HEK293 (cell line): ENCODE measurements at regions not wholly inside any gene's neighbourhood (a gene's known extent, or its start where the extent isn't known, plus 50 kb on each side); places are given as distances from the start of the nearest gene placed in this dataset.

ENCODE experiments used
- CTCF ChIA-PET: fragments of 350-600 bp; formaldehyde crosslinking; extraction: SDS; loops from one replicate; lab custom pipeline; 2021; ENCODE audit warnings: antibody characterized with exemption; lab: Yijun Ruan, JAX
- POLR2A ChIA-PET: fragments of 300-600 bp; formaldehyde crosslinking; extraction: SDS; loops from one replicate; lab custom pipeline; 2020; ENCODE audit warnings: antibody characterized with exemption, inconsistent platforms; lab: Yijun Ruan, JAX
- H3K27ac ChIP-seq: fragments of 200-500 bp; sonication (Bioruptor generic); 2 replicates; pipeline ENCODE4 v1.5.1; 2014; ENCODE audit warnings: low read depth, low read length, control low read depth, inconsistent platforms; ENCODE audit errors: extremely low read depth
- H3K36me3 ChIP-seq, 2 experiments: fragments of 200-500 bp in 1 of 2; sonication (Bioruptor generic) in 1 of 2; 1 replicate in 1 of 2; 2 replicates in 1 of 2; pipeline ENCODE4 v1.5.1; 2014 to 2017; ENCODE audit warnings: inconsistent platforms in 2 of 2, low read length in 2 of 2; ENCODE audit not compliant: control insufficient read depth in 2 of 2, insufficient read depth in 1 of 2
- H3K4me1 ChIP-seq: fragments of 200-500 bp; sonication (Bioruptor generic); 2 replicates; pipeline ENCODE4 v1.5.1; 2014; ENCODE audit warnings: mild to moderate bottlenecking, low read length, inconsistent platforms; ENCODE audit not compliant: control insufficient read depth, insufficient read depth
- H3K4me3 ChIP-seq: 2 replicates; pipeline ENCODE4 v1.5.1; 2011; ENCODE audit warnings: low read depth, mild to moderate bottlenecking, control low read depth, low read length, moderate library complexity
- H3K9me3 ChIP-seq: fragments of 200-500 bp; sonication (Bioruptor generic); 2 replicates; pipeline ENCODE4 v1.5.1; 2014; ENCODE audit warnings: low read depth, low read length, inconsistent platforms; ENCODE audit not compliant: control insufficient read depth, insufficient read depth
- BCL11B ChIP-seq: fragments of 450-650 bp; formaldehyde crosslinking; IDR thresholded peaks from 2 replicates; pipeline ENCODE4 v1.5.1; 2016; ENCODE audit warnings: low read depth, missing biosample characterization, missing genetic modification characterization
- ZBTB48 ChIP-seq: fragments of 450-650 bp; formaldehyde crosslinking; IDR thresholded peaks from 2 replicates; pipeline ENCODE4 v1.5.1; 2016; ENCODE audit warnings: missing biosample characterization, missing genetic modification characterization
- ZBTB8A ChIP-seq: fragments of 450-650 bp; formaldehyde crosslinking; IDR thresholded peaks from 2 replicates; pipeline ENCODE4 v1.5.1; 2016; ENCODE audit warnings: missing biosample characterization, missing genetic modification characterization
- ZNF133 ChIP-seq: fragments of 450-650 bp; formaldehyde crosslinking; IDR thresholded peaks from 2 replicates; pipeline ENCODE4 v1.5.1; 2016; ENCODE audit warnings: missing biosample characterization, missing genetic modification characterization
- ZNF174 ChIP-seq: fragments of 450-650 bp; formaldehyde crosslinking; IDR thresholded peaks from 2 replicates; pipeline ENCODE4 v1.5.0; 2017; ENCODE audit warnings: missing biosample characterization, mild to moderate bottlenecking, missing genetic modification characterization
- ZNF202 ChIP-seq: fragments of 450-650 bp; formaldehyde crosslinking; IDR thresholded peaks from 2 replicates; pipeline ENCODE4 v1.5.1; 2016; ENCODE audit warnings: missing biosample characterization, missing genetic modification characterization, borderline replicate concordance
- ZNF248 ChIP-seq: fragments of 450-650 bp; formaldehyde crosslinking; IDR thresholded peaks from 2 replicates; pipeline ENCODE4 v1.5.1; 2017; ENCODE audit warnings: missing biosample characterization, missing genetic modification characterization
- ZNF324 ChIP-seq: fragments of 450-650 bp; formaldehyde crosslinking; IDR thresholded peaks from 2 replicates; pipeline ENCODE4 v1.5.1; 2016; ENCODE audit warnings: missing biosample characterization, missing genetic modification characterization
- ZNF391 ChIP-seq: fragments of 450-650 bp; formaldehyde crosslinking; IDR thresholded peaks from 2 replicates; pipeline ENCODE4 v1.5.1; 2016; ENCODE audit warnings: low read depth, missing biosample characterization, missing genetic modification characterization, borderline replicate concordance
- ZNF394 ChIP-seq: fragments of 450-650 bp; formaldehyde crosslinking; IDR thresholded peaks from 2 replicates; pipeline ENCODE4 v1.5.1; 2016; ENCODE audit warnings: missing biosample characterization, missing genetic modification characterization, mild to moderate bottlenecking, moderate library complexity, borderline replicate concordance
- ZNF501 ChIP-seq: fragments of 450-650 bp; formaldehyde crosslinking; IDR thresholded peaks from 2 replicates; pipeline ENCODE4 v1.5.1; 2016; ENCODE audit warnings: missing biosample characterization, missing genetic modification characterization
- ZNF664 ChIP-seq: fragments of 450-650 bp; formaldehyde crosslinking; IDR thresholded peaks from 2 replicates; pipeline ENCODE4 v1.5.1; 2016; ENCODE audit warnings: missing biosample characterization, missing genetic modification characterization
- ZNF747 ChIP-seq: fragments of 450-650 bp; formaldehyde crosslinking; IDR thresholded peaks from 2 replicates; pipeline ENCODE4 v1.5.1; 2016; ENCODE audit warnings: missing biosample characterization, missing genetic modification characterization
- TF ChIP-seq, protein P1 (sequence below): fragments of 450-650 bp; formaldehyde crosslinking; IDR thresholded peaks from 2 replicates; pipeline ENCODE4 v1.5.1; 2016; ENCODE audit warnings: missing biosample characterization, missing genetic modification characterization
- TF ChIP-seq, protein P2 (sequence below): fragments of 450-650 bp; formaldehyde crosslinking; IDR thresholded peaks from 2 replicates; pipeline ENCODE4 v1.5.1; 2017; ENCODE audit warnings: missing biosample characterization, missing genetic modification characterization
- TF ChIP-seq, protein P3 (sequence below): fragments of 450-650 bp; formaldehyde crosslinking; conservative IDR thresholded peaks from 2 replicates; pipeline ENCODE4 v1.5.1; 2016; ENCODE audit warnings: low read depth, missing biosample characterization, missing genetic modification characterization
- TF ChIP-seq, protein P4 (sequence below): fragments of 450-650 bp; formaldehyde crosslinking; IDR thresholded peaks from 2 replicates; pipeline ENCODE4 v1.5.1; 2016; ENCODE audit warnings: missing biosample characterization, missing genetic modification characterization
- TF ChIP-seq, protein P5 (sequence below): fragments of 450-650 bp; formaldehyde crosslinking; IDR thresholded peaks from 2 replicates; pipeline ENCODE4 v1.5.1; 2016; ENCODE audit warnings: missing biosample characterization, missing genetic modification characterization, borderline replicate concordance

DNA sequence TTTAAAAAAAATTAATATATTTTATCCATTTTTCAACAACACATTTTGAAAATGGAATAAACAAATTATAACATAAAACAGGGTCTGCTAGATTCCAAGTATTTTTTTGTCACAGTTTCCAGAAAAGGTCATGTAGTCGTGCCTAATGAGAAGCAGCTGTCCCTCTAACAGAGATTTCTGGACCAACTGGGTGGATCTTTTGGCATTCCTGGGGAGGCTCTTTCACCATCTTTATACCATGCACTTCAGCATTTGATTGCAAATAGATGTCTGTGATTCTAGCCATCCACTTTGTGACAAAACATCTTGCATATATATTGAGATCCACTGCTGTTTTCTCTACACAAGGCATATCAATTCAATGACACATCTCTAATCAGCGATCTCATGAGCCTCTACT lies 210.7 kb upstream of the LDB2 start:
- Histone ChIP-seq H3K9me3 (no peaks in the 10 kb centered on the region), H3K36me3 (no peaks in the 10 kb centered on the region), H3K4me1 (no peaks in the 10 kb centered on the region), H3K27ac (no peak overlapping the region), H3K4me3 (no peak overlapping the region)
- POLR2A ChIA-PET: no interaction called here
- TF ChIP-seq ZNF394 (tag by site-specific recombination) (no peak), BCL11B (tag by site-specific recombination) (no peak), ZBTB48 (tag by site-specific recombination) (no peak), ZNF747 (no peak)
- CTCF ChIA-PET: no interaction called here

DNA sequence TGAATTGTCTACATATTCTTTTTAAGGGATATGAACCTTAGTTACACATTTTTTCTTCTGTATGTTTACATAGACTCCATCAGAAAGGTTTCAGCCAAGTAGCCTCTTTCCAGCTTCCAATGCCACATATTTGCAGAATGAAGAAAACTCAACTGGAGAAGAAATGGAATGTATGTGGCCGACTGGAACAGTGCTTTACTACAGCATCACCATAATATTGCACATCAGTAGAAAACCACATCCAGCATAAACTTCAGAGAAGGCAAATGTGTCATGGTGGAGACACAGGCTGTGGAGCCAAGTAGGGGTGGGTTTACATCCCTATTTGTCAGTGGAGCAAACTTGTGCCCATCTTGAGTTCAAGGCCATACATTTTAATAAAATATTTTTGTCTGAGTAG lies 204.8 kb upstream of the LDB2 start:
- Histone ChIP-seq H3K27ac (no peak overlapping the region), H3K4me3 (no peak overlapping the region), H3K9me3 (no peaks in the 10 kb centered on the region), H3K36me3 (no peaks in the 10 kb centered on the region), H3K4me1 (no peaks in the 10 kb centered on the region)
- ChIA-PET CTCF (no interaction called here), POLR2A (no interaction called here)
- TF ChIP-seq, protein P1, sequence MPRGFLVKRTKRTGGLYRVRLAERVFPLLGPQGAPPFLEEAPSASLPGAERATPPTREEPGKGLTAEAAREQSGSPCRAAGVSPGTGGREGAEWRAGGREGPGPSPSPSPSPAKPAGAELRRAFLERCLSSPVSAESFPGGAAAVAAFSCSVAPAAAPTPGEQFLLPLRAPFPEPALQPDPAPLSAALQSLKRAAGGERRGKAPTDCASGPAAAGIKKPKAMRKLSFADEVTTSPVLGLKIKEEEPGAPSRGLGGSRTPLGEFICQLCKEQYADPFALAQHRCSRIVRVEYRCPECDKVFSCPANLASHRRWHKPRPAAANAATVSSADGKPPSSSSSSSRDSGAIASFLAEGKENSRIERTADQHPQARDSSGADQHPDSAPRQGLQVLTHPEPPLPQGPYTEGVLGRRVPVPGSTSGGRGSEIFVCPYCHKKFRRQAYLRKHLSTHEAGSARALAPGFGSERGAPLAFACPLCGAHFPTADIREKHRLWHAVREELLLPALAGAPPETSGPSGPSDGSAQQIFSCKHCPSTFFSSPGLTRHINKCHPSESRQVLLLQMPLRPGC (tag by site-specific recombination): no peak
- TF ChIP-seq ZNF324 (no peak), ZBTB8A (tag by site-specific recombination) (no peak), ZNF501 (tag by site-specific recombination) (no peak), ZNF391 (no peak), ZNF202 (tag by site-specific recombination) (no peak)

DNA sequence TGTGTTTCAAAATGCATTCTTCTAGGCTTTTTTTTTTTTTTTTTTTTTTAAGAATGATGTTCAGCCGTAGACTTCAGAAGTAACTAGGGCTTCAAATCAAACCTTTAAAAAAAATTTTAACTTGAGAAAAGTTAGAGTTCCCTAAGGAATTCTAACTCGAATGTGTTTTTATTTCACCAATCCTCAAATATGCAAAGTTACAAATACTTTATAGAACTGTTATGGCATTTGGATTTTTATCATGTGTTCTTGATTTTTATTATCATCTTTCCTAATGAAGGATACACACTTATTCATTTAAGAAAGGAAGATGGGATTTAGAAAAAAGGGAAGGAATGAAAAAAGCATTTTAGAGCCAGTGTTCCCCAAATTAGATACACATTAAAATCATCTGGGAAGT lies 200.6 kb upstream of the LDB2 start:
- Histone ChIP-seq H3K9me3 (no peaks in the 10 kb centered on the region), H3K27ac (no peak overlapping the region), H3K4me3 (no peak overlapping the region), H3K36me3 (no peaks in the 10 kb centered on the region), H3K4me1 (no peaks in the 10 kb centered on the region)
- POLR2A ChIA-PET: no interaction called here
- CTCF ChIA-PET: no interaction called here
- TF ChIP-seq ZNF248 (no peak), ZNF174 (tag by site-specific recombination) (no peak), ZNF664 (tag by site-specific recombination) (no peak), ZNF133 (tag by site-specific recombination) (no peak)
- TF ChIP-seq, protein P2, sequence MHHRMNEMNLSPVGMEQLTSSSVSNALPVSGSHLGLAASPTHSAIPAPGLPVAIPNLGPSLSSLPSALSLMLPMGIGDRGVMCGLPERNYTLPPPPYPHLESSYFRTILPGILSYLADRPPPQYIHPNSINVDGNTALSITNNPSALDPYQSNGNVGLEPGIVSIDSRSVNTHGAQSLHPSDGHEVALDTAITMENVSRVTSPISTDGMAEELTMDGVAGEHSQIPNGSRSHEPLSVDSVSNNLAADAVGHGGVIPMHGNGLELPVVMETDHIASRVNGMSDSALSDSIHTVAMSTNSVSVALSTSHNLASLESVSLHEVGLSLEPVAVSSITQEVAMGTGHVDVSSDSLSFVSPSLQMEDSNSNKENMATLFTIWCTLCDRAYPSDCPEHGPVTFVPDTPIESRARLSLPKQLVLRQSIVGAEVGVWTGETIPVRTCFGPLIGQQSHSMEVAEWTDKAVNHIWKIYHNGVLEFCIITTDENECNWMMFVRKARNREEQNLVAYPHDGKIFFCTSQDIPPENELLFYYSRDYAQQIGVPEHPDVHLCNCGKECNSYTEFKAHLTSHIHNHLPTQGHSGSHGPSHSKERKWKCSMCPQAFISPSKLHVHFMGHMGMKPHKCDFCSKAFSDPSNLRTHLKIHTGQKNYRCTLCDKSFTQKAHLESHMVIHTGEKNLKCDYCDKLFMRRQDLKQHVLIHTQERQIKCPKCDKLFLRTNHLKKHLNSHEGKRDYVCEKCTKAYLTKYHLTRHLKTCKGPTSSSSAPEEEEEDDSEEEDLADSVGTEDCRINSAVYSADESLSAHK (tag by site-specific recombination): no peak
- TF ChIP-seq, protein P3, sequence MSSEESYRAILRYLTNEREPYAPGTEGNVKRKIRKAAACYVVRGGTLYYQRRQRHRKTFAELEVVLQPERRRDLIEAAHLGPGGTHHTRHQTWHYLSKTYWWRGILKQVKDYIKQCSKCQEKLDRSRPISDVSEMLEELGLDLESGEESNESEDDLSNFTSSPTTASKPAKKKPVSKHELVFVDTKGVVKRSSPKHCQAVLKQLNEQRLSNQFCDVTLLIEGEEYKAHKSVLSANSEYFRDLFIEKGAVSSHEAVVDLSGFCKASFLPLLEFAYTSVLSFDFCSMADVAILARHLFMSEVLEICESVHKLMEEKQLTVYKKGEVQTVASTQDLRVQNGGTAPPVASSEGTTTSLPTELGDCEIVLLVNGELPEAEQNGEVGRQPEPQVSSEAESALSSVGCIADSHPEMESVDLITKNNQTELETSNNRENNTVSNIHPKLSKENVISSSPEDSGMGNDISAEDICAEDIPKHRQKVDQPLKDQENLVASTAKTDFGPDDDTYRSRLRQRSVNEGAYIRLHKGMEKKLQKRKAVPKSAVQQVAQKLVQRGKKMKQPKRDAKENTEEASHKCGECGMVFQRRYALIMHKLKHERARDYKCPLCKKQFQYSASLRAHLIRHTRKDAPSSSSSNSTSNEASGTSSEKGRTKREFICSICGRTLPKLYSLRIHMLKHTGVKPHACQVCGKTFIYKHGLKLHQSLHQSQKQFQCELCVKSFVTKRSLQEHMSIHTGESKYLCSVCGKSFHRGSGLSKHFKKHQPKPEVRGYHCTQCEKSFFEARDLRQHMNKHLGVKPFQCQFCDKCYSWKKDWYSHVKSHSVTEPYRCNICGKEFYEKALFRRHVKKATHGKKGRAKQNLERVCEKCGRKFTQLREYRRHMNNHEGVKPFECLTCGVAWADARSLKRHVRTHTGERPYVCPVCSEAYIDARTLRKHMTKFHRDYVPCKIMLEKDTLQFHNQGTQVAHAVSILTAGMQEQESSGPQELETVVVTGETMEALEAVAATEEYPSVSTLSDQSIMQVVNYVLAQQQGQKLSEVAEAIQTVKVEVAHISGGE (tag by site-specific recombination): no peak
- TF ChIP-seq, protein P4, sequence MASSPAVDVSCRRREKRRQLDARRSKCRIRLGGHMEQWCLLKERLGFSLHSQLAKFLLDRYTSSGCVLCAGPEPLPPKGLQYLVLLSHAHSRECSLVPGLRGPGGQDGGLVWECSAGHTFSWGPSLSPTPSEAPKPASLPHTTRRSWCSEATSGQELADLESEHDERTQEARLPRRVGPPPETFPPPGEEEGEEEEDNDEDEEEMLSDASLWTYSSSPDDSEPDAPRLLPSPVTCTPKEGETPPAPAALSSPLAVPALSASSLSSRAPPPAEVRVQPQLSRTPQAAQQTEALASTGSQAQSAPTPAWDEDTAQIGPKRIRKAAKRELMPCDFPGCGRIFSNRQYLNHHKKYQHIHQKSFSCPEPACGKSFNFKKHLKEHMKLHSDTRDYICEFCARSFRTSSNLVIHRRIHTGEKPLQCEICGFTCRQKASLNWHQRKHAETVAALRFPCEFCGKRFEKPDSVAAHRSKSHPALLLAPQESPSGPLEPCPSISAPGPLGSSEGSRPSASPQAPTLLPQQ (tag by site-specific recombination): no peak
- TF ChIP-seq, protein P5, sequence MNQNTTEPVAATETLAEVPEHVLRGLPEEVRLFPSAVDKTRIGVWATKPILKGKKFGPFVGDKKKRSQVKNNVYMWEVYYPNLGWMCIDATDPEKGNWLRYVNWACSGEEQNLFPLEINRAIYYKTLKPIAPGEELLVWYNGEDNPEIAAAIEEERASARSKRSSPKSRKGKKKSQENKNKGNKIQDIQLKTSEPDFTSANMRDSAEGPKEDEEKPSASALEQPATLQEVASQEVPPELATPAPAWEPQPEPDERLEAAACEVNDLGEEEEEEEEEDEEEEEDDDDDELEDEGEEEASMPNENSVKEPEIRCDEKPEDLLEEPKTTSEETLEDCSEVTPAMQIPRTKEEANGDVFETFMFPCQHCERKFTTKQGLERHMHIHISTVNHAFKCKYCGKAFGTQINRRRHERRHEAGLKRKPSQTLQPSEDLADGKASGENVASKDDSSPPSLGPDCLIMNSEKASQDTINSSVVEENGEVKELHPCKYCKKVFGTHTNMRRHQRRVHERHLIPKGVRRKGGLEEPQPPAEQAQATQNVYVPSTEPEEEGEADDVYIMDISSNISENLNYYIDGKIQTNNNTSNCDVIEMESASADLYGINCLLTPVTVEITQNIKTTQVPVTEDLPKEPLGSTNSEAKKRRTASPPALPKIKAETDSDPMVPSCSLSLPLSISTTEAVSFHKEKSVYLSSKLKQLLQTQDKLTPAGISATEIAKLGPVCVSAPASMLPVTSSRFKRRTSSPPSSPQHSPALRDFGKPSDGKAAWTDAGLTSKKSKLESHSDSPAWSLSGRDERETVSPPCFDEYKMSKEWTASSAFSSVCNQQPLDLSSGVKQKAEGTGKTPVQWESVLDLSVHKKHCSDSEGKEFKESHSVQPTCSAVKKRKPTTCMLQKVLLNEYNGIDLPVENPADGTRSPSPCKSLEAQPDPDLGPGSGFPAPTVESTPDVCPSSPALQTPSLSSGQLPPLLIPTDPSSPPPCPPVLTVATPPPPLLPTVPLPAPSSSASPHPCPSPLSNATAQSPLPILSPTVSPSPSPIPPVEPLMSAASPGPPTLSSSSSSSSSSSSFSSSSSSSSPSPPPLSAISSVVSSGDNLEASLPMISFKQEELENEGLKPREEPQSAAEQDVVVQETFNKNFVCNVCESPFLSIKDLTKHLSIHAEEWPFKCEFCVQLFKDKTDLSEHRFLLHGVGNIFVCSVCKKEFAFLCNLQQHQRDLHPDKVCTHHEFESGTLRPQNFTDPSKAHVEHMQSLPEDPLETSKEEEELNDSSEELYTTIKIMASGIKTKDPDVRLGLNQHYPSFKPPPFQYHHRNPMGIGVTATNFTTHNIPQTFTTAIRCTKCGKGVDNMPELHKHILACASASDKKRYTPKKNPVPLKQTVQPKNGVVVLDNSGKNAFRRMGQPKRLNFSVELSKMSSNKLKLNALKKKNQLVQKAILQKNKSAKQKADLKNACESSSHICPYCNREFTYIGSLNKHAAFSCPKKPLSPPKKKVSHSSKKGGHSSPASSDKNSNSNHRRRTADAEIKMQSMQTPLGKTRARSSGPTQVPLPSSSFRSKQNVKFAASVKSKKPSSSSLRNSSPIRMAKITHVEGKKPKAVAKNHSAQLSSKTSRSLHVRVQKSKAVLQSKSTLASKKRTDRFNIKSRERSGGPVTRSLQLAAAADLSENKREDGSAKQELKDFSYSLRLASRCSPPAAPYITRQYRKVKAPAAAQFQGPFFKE (tag by site-specific recombination): no peak
